CD4-positive, alpha-beta T cell treated with Interleukin-1 beta for 1 hour (primary cell): ENCODE measurements at regions not wholly inside any gene's neighbourhood (a gene's known extent, or its start where the extent isn't known, plus 50 kb on each side); places are given as distances from the start of the nearest gene placed in this dataset.

Experiments used
- DNase-seq, 2 donors: peaks; one replicate each; pipeline ENCODE4 v3.0.0-alpha.2; 2020 to 2022

DNA sequence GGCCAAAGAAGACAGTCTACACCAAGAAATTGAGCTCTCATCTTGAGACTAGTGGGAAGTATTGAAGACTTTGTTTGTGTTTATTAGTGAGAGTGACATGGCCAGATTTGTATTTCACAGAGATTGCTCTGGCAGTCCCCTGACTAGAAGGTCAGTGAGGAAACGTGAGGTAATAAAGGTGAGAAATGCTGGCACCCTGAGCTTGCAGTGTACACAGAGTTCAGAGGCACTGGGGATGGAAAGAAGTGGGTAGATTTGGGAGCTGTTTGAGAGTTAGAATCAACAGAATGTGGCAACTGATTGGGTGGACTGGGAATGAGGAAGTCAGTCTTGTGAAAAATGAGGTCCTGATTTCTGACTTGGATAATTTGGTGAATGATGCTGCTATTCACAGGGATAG lies 336.9 kb downstream of the SNAPC1 start:
- no peak for DNase-seq

DNA sequence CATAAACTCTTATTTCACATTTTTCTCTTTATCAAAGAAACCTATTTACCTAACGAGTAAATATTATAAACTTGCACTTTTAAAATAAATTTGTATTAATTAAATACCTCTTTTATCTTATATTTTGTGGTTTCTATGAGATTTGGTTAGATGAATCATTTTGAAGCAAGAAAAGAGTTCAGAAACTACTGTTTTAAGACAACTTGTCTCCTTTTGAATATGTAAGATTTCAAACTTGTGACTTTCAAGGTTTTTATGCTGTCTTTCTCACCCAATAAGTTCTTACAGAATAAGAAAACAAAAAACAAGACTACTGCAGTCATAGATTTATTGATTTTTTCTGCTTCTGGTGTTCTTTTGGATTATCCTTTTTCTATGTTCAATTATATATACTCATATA lies 339.0 kb downstream of the SNAPC1 start:
- no peak for DNase-seq

DNA sequence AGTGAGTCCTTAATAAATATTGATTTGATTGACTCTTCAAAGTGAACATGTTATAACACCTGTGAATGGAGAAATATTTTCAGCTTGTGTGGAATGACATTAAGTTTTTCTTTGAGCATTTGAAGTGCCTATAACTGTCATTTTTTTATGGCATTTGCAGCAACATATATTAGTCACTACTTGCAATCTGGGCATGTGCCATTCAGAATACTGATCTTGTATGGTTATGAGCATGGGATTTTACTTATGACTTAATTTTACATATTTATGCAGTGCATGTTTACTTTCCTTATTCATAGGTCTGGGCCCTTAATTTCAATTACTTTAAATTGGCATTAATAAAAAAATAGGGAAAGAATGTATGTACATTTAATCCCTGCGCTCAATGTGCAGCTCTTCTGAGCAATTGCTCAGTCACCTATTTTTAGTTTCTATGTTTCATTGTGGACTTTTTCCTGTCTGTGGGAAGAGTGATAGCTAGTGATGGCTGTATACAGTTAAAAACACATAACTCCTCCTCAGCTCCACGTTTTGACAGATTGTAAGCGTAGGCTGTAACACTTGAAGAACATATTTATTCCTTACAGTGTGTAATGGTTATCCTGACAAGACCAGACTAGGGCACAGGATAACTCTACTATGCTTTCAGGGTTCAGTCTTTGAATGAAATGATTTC lies 339.6 kb downstream of the SNAPC1 start:
- DNase-seq, result no peak

DNA sequence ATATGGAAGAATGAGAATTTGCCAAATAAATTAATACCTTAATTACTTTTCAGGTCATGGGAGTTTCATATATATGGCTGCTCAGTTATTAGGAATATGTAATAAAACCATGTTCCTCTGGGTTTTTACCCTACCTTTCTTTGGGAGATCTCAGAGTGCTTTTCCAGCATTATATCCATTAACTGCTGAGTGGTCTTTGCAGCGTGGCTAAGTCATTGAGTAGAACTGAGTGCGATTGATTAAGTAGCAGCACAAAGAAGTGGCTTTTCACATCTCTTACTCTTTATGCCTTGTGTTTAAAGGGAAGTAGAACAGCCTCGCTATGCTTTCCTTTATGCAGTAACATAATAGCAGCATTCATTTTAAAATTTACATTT lies 340.1 kb downstream of the SNAPC1 start:
- DNase-seq, result no peak

DNA sequence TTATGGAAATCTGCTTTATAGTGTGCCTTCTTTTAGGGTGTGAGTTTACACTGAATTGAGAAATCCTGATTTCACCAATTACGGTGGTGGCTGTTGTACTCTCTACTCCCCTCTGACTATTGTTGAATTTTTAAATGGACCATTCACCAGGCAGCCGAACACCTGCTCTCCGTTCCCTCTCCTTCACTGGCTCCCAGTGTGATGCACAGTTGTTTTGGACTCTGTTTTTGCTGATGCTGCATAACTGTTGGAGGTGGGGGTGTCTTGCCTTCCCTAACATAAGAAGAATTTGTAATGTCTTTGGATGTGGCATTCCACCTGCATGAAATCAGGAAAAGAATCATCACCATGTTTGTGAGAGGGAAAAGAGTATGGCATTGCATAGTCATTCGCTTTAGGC lies 341.2 kb downstream of the SNAPC1 start:
- no peak for DNase-seq

DNA sequence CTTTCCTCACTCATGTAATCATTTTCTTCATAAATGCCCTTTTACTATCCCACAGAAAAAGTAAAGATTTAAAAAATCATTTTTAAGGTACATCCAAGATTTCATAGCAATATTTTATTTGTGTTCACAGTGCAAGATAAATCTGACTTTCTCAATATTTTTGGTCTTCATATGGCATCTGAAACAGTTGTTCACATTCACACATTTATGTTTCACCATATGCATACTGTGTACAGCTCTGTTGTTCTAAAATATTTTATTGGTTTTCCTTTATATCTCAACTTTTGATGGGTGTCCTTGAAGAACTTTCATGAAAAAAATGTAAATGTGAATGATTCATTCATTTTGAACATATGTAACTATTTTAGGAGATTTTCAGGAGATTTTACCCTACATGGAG lies 348.7 kb downstream of the SNAPC1 start:
- no peak for DNase-seq

DNA sequence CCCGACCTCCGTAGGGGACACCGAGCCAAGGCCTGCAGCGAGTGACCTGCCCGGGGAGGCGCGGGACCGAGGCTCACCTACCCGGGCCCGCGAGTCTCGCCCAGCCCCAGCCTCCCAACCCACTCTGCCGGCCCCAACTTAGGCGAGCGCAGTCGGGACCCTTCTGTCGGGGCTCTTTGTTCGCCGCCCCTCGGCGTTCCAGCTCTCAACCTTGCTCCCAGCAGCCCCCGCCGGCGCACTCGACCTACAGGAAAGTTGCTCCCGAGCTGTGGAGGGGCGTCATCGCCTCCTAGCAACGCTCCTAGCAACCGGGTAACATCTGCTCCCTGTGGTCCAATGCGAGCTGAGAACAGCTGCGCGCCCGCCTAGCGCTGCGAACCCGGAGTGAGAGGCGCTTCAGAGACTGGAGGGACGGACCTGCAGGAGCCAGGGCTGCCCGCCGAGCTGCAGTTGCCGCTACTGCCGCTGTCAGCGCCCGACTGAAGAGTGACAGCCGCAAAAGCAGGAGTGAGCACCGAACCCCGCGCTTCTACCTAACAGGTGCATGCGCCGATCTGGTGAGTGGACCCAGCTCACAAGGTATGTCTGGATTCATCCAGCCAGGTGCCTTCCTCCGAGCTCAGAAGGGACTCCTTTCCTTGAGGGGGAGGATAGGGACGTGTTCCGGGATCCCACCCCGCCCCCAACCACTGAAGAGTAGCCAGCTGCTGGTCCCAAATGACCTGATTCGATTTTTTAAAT lies 355.0 kb downstream of the SNAPC1 start:
- peak; percentile 45 to 69 for DNase-seq

DNA sequence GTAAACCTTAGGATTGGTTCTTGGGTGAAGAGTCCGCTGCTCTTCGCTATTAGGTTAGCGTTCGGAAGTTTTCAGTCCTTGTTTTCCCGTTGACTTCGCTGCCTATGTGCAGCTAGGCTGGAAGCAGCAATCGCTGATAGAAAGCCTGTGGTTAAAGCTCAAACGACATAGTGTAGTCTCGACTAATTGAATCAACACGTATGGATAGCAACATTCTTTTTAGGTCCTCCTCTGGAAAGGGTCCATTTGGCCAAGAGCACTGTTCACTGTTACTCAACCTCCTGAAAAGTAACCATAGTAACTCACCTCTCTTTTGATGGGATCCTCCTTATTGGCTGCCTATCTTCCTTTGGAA lies 355.5 kb downstream of the SNAPC1 start:
- DNase-seq, result no peak

DNA sequence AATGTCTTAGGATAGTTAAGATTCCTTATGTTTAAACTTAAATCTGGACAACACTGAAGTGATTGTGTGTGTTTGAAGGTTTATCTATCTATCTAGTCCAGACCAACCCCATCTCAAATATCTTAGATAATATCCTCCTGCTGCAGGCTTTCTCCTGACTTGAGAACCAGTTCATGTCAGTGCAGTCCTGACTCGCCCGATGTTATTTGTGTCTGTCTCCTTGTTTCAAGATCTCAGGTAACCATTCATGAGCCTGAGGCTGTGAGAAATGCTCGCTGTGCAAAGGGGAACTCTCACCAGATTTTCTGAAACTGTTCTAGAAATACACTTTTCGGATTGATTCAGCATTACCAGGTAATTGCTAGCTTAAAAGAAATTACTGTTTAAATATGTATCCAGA lies 356.2 kb downstream of the SNAPC1 start:
- no peak for DNase-seq

DNA sequence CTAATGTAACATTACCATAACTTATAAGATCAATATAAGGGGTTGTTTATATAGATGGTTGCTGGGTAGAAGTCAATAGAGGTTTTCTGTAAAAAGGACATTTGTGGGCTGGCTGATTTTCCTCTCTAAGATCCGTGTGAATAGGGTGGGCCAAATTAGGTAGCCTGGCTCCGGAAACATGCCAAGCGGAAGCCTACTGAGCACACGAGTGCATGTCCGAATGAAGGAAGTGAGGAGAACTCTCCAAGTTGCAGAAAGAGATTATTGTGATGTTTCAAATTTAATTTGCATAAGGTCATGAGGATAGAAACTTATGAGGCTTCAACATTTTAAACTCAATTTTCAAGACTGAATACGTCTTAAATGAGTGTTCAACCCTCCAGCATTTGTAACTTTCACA lies 356.7 kb downstream of the SNAPC1 start:
- no peak for DNase-seq

DNA sequence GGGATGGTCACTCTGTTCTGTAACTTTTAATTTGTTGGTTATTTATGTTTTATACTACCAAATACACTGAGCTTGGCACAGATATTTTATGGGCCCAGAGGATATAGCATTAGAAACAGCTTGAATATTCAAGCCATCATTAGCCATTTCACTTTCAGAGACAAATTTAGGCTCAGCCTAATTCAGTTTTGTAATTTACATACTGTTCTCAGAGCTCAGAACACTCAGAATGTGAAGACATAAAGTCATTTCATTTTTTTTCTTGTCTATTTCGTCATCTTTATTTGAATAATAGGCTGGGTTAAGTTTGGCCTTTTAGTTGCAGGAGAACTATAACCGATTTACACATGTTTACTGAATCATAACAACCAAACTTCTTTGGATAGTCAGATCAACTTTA lies 361.7 kb downstream of the SNAPC1 start:
- no peak for DNase-seq

DNA sequence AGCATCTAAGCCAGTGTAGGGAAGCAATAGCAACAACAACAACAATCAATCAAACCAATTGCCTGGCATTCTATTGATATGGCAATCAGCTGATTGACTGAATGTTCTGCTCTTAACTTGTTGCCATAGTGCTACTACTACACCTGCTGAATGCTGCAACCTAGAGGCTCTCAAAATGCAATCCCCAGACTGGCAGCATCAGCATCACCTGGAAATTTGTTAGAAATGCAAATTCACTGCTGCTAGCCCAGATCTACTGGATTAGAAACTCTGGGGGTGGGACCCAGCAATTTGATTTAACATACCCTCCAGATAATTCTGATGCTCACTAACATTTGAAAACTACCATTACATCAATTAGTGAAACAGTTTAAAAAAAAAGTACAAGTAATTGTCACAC lies 363.6 kb downstream of the SNAPC1 start:
- DNase-seq, result no peak

DNA sequence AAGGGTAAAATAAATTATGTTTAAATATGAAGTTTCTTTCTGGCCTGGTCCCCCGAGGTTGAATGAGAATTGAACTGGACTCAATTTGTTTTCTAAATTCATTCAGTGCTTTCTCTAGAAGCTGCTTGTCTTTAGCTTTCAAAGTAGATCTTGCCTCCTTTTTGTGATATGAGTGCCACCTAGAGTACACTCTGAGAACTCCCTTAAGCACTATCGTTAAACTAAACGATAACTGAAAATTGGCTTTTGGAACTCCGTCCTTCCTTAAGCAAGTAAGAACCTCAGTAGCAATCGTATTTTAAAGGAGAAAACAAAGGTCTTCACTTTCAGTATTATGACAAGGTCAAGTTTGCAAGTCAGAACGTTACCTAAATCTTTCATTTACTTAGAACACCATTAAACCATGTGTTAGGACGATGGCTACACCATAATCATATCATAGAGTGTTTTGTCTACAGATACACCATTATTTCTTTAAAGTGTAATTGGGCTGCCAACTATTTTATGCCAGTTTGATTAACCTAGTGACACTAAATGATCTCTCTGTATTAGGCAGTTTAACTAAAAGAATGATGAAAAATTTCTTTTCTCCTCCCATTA lies 364.8 kb downstream of the SNAPC1 start:
- peak in 1 of 2 donors; percentile 48 for DNase-seq

DNA sequence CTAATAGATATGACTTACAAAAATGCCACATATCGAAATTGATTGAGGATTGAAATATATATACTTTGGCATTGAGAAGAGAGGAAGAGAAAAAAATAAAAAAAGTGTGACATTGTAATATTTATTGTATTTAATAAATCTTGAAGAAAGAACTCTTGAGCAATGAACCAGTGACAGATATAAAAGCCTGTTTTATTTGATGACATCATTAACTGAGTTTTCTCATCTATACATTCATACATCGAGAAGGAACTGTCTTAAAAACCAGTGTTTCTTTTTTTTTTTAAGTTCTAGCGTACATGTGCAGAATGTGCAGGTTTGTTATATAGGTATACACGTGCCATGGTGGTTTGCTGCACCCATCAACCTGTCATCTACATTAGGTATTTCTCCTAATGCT lies 368.2 kb downstream of the SNAPC1 start:
- DNase-seq, result no peak

DNA sequence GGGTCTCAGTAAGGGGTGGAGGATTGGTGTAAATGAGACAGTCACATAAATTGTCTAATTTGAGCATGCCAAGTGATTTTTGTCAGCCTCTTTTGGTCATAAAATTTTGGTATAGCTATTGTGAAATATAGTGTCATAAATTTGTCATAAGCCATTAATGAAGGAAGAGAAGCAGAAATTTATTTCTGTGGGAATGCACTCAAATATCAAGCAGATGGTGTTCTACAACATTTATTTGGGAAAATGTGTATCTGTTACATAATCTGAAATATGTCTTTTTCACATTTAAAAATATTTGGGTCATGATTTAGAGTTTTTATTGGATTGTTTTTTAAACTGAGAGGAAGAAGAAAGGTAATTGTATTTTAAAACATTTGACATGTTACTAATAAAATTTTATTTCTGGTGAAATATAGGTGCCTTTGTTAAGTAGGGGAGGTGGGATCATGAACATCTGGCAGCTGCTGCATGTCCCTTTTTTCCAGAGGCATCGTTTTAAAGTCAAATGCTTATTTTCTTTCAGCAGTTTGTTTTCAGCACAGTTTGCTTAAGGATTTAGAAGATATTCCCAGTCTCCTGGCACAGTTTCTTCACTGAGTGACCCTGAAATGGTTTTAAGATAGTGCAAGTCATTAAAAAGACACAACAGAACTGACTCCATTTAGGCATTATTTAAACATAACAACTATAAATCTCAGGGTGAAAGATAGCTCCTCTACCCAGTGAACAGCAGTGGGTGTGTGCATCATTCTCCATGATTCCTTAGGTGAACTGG lies 371.7 kb downstream of the SNAPC1 start:
- no peak for DNase-seq

DNA sequence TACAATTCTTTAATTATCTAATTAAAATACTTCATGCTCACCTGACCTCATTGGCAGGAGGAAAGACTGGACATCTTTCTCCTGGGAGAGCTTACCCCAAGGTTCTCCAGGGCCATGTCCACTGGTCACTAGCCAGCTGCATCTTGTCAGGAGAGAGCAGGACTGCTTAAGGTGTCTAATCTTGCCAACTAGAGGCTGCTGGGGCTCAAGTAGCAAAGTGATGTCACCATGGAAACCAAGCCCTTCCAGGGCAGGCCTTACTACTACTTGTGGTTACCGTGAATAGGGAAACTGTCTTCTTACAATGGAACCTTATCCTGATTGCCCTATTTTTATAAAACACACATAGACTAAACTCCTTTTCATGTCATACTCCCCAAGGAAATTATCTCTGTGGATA lies 376.4 kb downstream of the SNAPC1 start:
- no peak for DNase-seq

DNA sequence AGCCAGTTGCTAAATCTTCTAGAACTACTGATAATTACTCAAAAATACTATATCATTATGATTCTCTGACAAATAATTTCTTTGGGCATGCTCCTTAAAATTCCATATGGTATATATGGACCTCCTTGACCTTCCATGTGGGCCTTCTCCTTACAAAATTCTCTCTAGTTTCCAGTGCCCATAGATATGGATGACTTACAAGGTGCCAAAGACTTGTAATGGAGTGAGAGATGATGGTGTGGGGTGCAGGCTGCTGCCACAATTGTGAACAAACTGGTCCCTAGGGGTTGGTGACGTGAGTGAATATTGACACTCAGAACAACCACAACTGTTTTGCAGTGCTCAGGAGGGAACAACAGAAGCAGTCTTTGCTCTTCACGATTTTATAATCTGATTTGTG lies 378.9 kb downstream of the SNAPC1 start:
- DNase-seq, result no peak

DNA sequence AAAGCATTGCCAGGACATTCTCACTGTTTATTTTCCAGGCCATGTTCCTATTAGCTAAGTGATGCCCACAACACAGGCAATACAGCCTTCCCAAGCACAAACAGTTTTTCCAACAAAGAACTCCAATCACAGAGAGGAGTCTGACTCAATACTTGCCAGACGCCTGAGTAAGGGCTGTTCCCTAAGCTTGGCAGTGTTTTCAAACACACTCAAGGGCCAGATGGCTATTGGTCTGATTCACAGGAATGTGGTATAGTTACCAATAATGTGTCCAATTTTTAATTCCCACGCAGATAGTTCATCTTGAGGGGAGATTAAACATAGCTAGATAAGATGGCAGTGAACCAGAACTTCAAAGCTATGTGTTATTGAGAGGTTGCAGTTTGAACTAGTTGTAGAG lies 381.0 kb downstream of the SNAPC1 start:
- no peak for DNase-seq

DNA sequence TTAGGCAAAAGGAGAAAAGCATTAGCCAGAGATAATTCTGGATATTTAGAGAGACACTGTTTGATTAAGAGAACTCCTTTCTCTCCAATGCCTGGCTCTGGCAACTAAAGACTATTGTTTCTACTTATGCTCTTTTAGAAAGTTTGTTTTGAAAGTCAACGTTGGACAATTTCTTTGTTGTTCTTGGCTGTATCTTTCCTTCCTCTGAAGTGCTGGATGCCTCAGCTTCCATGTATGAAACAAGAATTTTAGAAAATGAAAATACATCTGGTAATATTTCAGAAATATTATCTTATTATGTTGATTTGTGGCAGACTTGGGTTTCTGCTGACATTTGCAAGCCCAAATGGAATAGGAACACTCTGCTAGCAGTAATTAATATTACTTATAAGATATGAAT lies 382.6 kb downstream of the SNAPC1 start:
- DNase-seq, result no peak

DNA sequence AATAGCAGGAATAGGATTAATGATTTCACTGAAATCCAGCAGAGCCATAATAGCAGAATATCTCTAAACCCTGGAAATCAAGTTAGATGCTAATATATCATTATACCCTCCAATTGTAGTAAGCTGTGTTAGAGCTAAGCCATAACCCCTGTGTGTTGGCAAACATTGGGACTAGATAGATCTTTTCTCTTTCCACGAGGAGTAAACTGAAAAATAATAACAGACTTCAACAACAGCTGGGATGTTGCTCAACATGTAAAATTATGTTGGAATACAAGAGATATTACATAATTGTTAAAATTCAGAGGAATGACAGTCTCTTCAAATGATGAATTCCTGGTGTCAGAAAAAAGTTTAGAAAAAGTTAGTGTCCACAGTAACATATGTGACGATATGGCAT lies 383.8 kb downstream of the SNAPC1 start:
- DNase-seq, result no peak

DNA sequence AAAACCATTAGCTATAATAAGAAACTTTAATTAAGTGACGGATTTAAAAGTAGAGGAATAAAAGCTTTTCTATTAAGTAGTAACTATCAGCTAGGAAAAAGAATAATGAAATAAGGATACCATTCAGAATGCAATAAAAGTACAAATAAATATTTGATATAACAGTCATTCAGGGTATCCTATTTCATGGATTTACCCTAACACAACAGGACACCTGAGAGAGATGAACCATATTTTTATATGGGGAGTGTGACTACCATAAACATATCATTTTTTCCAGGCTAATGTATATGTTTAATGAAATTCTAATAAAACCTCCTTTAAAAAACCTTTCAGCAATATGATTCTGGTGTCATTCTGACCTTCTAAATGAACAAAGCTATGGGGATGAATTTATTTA lies 393.8 kb downstream of the SNAPC1 start:
- no peak for DNase-seq

DNA sequence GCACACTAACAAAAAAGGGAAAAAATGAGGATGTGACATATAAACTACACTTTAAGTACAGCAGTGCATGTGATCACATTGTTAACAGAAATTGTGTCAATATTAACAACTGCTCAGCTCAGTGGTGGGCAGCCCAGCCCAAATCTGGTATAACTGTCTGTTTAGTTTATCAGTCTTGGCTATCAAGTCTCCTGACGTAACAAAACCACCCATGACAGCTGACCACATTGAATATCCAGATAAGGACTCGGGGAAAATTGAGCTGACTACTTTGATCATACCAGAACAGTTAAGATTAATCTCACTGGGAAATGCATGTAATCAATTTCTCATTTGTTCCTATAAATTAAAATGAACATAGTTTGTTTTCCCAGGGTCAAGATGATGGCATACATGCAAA lies 396.6 kb downstream of the SNAPC1 start:
- no peak for DNase-seq

DNA sequence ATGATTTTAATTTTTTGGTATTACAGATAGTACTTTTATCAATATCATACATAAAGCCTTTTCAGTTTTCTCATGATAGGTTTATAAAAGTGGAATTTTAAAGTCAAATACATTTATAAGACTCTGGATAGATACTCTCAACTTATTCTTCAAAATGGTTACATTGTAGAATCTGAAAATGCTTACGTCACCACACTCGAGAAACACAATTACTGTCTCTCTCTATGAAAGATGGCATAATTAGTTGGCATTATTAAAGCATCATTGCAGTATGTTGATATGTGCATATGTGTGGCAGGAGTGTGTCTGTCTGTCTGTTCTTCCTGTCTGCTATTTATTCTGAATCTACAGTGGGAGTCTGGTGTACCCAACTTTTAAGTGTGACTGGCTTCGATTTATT lies 397.1 kb downstream of the SNAPC1 start:
- DNase-seq, result no peak
